ENCODE measurements at regions not wholly inside any gene's neighbourhood (a gene's known extent, or its start where the extent isn't known, plus 50 kb on each side); places are given as distances from the start of the nearest gene placed in this dataset.

- TF ChIP-seq EZH2phosphoT487 (IDR thresholded peaks at IDR 0.05; ENCODE audit: borderline replicate concordance, low read depth) (no peak), TCF12 (IDR thresholded peaks at IDR 0.05) (no peak), RAD21 (IDR thresholded peaks at IDR 0.05; ENCODE audit: low read length) (no peak), CTCF (IDR thresholded peaks at IDR 0.05) (no peak), USF1 (IDR thresholded peaks at IDR 0.05; ENCODE audit: borderline replicate concordance, low read depth) (no peak), FOXJ3 (CRISPR knock-in tag; IDR thresholded peaks at IDR 0.05) (no peak), RXRA (IDR thresholded peaks at IDR 0.05; ENCODE audit: borderline replicate concordance, low read depth) (no peak), MAX (IDR thresholded peaks at IDR 0.05; ENCODE audit: low read depth) (no peak), GABPA (IDR thresholded peaks at IDR 0.05; ENCODE audit: low read depth) (no peak), JUND (IDR thresholded peaks at IDR 0.05) (no peak), RFX5 (IDR thresholded peaks at IDR 0.05; ENCODE audit: low read length) (no peak), PBX3 (IDR thresholded peaks at IDR 0.05) (no peak), EP300 (IDR thresholded peaks at IDR 0.05; ENCODE audit: borderline replicate concordance in 1 of 2, low read depth in 1 of 2, low read length in 1 of 2) (no peak), YY1 (IDR thresholded peaks at IDR 0.05; ENCODE audit: low read depth) (no peak)
Measured at GRCh38 chr1:102120910-102121309, 124.2 kb upstream of the OLFM3 start.
